ENCODE measurements at regions not wholly inside any gene's neighbourhood (a gene's known extent, or its start where the extent isn't known, plus 50 kb on each side); places are given as distances from the start of the nearest gene placed in this dataset.

- no peaks in the 10 kb centered on the region for H3K4me1 Mint-ChIP-seq (ENCODE audit: low read depth, unreplicated experiment)
- BruUV-seq (replicated peaks) = no TSS peak
- no peak overlapping the region for H3K27ac Mint-ChIP-seq (ENCODE audit: unreplicated experiment)
- no peaks in the 10 kb centered on the region for H3K27me3 Mint-ChIP-seq (ENCODE audit: insufficient read depth, unreplicated experiment)
- Histone ChIP-seq H3K27me3 (replicated peaks; ENCODE audit: control insufficient read depth, insufficient read depth, low read length) (no peaks in the 10 kb centered on the region; the same call in 1 of the 2 replicates), H3K4me1 (no peaks in the 10 kb centered on the region), H3K36me3 (ENCODE audit: control insufficient read depth, insufficient read depth, low read length) (no peaks in the 10 kb centered on the region), H3K4me3 (ENCODE audit: low read depth, low read length) (no peak overlapping the region), H3K9me3 (no peaks in the 10 kb centered on the region)
- CTCF ChIA-PET = no interaction called here
- no peak for DNase-seq
- TF ChIP-seq CTCF (IDR thresholded peaks at IDR 0.05; ENCODE audit: insufficient read depth in 1 of 2, low read depth in 1 of 2, low read length in 1 of 2, severe bottlenecking in 1 of 2, unreplicated experiment in 1 of 2) = no peak
- intact Hi-C loops (cut with micrococcal nuclease; ENCODE audit: unreplicated experiment) = no loop called here
- POLR2A ChIA-PET = no interaction called here
- no peak overlapping the region for H3K4me3 Mint-ChIP-seq (ENCODE audit: unreplicated experiment)
- no peaks in the 10 kb centered on the region for H3K36me3 Mint-ChIP-seq (ENCODE audit: insufficient read depth, unreplicated experiment)
- peaks cover 10% of the 10 kb centered on the region for H3K9me3 Mint-ChIP-seq (ENCODE audit: unreplicated experiment)
These were observed 204.1 kb downstream of the BCL11B start for GRCh38 chr14:99067927-99068326.

- ChIA-PET CTCF (no interaction called here), POLR2A (no interaction called here)
- Mint-ChIP-seq H3K27ac (ENCODE audit: unreplicated experiment) (no peak overlapping the region), H3K4me1 (ENCODE audit: low read depth, unreplicated experiment) (no peaks in the 10 kb centered on the region), H3K9me3 (ENCODE audit: unreplicated experiment) (peaks cover 10% of the 10 kb centered on the region), H3K4me3 (ENCODE audit: unreplicated experiment) (no peak overlapping the region), H3K36me3 (ENCODE audit: insufficient read depth, unreplicated experiment) (no peaks in the 10 kb centered on the region), H3K27me3 (ENCODE audit: insufficient read depth, unreplicated experiment) (no peaks in the 10 kb centered on the region)
- Histone ChIP-seq H3K9me3 (no peaks in the 10 kb centered on the region), H3K27me3 (replicated peaks; ENCODE audit: control insufficient read depth, insufficient read depth, low read length) (no peaks in the 10 kb centered on the region), H3K4me3 (ENCODE audit: low read depth, low read length) (no peak overlapping the region), H3K36me3 (ENCODE audit: control insufficient read depth, insufficient read depth, low read length) (no peaks in the 10 kb centered on the region), H3K4me1 (no peaks in the 10 kb centered on the region)
- intact Hi-C loops (cut with micrococcal nuclease; ENCODE audit: unreplicated experiment) = no loop called here
- TF ChIP-seq CTCF (IDR thresholded peaks at IDR 0.05; ENCODE audit: insufficient read depth in 1 of 2, low read depth in 1 of 2, low read length in 1 of 2, severe bottlenecking in 1 of 2, unreplicated experiment in 1 of 2) = no peak
- no TSS peak for BruUV-seq (replicated peaks)
- DNase-seq = no peak
These were observed 202.1 kb downstream of the BCL11B start for GRCh38 chr14:99069946-99070345.

- H3K27me3 ChIP-seq (replicated peaks; ENCODE audit: control insufficient read depth, insufficient read depth, low read length) = no peaks in the 10 kb centered on the region
- H3K9me3 ChIP-seq = no peaks in the 10 kb centered on the region
- H3K9me3 Mint-ChIP-seq (ENCODE audit: unreplicated experiment) = peaks cover 10% of the 10 kb centered on the region
- peaks cover 5% of the 10 kb centered on the region for H3K27me3 Mint-ChIP-seq (ENCODE audit: insufficient read depth, unreplicated experiment)
- DNase-seq = no peak
- BruUV-seq (replicated peaks) = no TSS peak
- H3K36me3 ChIP-seq (ENCODE audit: control insufficient read depth, insufficient read depth, low read length) = no peaks in the 10 kb centered on the region
- no peak for TF ChIP-seq CTCF (IDR thresholded peaks at IDR 0.05; ENCODE audit: insufficient read depth in 1 of 2, low read depth in 1 of 2, low read length in 1 of 2, severe bottlenecking in 1 of 2, unreplicated experiment in 1 of 2)
- H3K4me3 ChIP-seq (ENCODE audit: low read depth, low read length) = no peak overlapping the region
- ChIA-PET CTCF (no interaction called here), POLR2A (no interaction called here)
- no peaks in the 10 kb centered on the region for H3K36me3 Mint-ChIP-seq (ENCODE audit: insufficient read depth, unreplicated experiment)
- intact Hi-C loops (cut with micrococcal nuclease; ENCODE audit: unreplicated experiment) = no loop called here
- H3K4me1 ChIP-seq = no peaks in the 10 kb centered on the region
- no peaks in the 10 kb centered on the region for H3K4me1 Mint-ChIP-seq (ENCODE audit: low read depth, unreplicated experiment)
- H3K27ac Mint-ChIP-seq (ENCODE audit: unreplicated experiment) = no peak overlapping the region
- H3K4me3 Mint-ChIP-seq (ENCODE audit: unreplicated experiment) = no peak overlapping the region
These were observed 199.6 kb downstream of the BCL11B start for GRCh38 chr14:99072433-99072832.

All from Caco-2 (cell line).